ENCODE measurements at regions not wholly inside any gene's neighbourhood (a gene's known extent, or its start where the extent isn't known, plus 50 kb on each side); places are given as distances from the start of the nearest gene placed in this dataset.
"Not testable (repeated sequence)": the region's sequence is repeated elsewhere in the genome, so short reads cannot be mapped to it uniquely, and the experiment has no call there.

GRCh38 chr4:96347582-96347981 is 507.7 kb downstream of the PDHA2 start:
- no peak for DNase-seq
- in situ Hi-C loops (cut with HindIII; ENCODE audit: low pct_ligation_motif_present, low pct_unique_long_range_greater_than_20kb, low sequenced_read_pairs) = no loop called here

- in situ Hi-C loops (cut with HindIII; ENCODE audit: low pct_ligation_motif_present, low pct_unique_long_range_greater_than_20kb, low sequenced_read_pairs) = no loop called here
These were observed 512.2 kb downstream of the PDHA2 start for GRCh38 chr4:96352051-96352517.

DNA sequence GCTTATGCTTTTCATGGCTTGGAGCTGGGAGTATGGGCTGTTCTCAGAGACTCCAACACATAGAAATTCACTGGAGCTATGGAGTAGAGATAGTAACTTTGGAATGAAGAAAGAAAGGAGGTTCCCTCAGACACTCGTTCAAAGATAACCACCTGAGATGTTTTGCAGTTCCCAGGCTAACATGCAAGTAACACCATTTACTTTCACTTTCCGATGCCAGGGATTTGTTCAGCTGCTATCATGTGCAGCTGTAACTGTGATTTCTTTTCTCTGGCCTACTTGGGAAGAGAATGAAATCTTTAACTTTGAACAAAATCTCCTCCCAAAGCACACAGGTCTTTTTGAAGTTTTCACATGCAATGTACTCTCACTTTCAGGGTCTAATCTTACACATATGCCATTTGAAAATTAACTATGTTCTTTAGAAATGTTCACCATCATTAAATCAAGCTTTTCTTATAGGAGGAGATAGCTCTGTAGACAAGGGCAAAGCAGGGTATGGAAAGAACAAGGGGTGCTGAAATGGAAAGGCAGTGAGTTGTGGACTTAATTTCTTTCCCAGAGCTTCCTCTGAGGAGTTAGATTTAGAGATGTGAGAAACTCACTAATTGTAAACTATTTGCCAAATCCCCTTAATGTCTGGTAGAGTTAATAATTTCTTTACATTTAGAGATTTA is 514.3 kb downstream of the PDHA2 start:
- in situ Hi-C loops (cut with HindIII; ENCODE audit: low pct_ligation_motif_present, low pct_unique_long_range_greater_than_20kb, low sequenced_read_pairs) = no loop called here
- peak; percentile 39 for DNase-seq

More at GRCh38 chr4:96352051-96352517, 512.2 kb downstream of the PDHA2 start:
- peak; percentile 33 for DNase-seq

DNA sequence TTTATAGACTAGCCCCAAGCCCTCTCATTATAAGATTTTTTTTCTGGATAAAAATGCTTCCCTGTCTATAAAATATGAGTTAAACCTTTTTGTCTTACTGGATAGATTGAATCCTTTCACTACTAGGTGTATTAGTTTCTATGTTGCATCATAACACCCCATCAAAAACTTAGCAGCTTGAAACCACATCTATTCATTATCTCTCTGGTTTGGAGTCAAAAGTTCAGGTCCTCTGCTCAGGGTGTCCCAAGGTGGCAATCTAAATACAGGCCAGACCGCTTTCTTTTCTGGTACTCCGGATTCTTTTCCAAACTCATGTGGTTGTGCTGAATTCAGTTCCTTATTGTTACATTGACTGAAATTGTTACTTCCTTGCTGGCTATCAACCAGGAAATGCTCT is 515.5 kb downstream of the PDHA2 start:
- in situ Hi-C loops (cut with HindIII; ENCODE audit: low pct_ligation_motif_present, low pct_unique_long_range_greater_than_20kb, low sequenced_read_pairs) = no loop called here
- DNase-seq = no peak

GRCh38 chr4:96356591-96357370 is 516.9 kb downstream of the PDHA2 start:
- in situ Hi-C loops (cut with HindIII; ENCODE audit: low pct_ligation_motif_present, low pct_unique_long_range_greater_than_20kb, low sequenced_read_pairs) = no loop called here

DNA sequence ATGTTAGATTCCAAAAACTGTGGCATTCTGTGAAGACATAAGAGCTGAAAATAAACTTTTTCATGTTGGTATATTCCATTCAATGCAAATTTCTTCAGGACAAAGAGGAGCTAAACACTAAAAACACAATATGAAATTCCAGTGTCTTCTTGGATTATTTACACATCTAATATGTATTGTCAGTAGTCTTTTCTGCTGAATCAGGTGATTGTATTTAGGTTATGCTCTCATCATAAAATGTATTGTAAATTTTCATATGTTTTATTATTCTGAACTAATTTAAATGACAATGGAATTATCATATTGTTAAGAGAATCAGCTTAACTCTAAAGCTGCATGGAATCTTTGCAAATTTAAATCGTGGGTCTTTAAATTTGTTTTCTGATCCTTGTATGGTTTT is 526.7 kb downstream of the PDHA2 start:
- DNase-seq = no peak
- in situ Hi-C loops (cut with HindIII; ENCODE audit: low pct_ligation_motif_present, low pct_unique_long_range_greater_than_20kb, low sequenced_read_pairs) = no loop called here

More at GRCh38 chr4:96356591-96357370, 516.9 kb downstream of the PDHA2 start:
- peak; percentile 33 for DNase-seq

- in situ Hi-C loops (cut with HindIII; ENCODE audit: low pct_ligation_motif_present, low pct_unique_long_range_greater_than_20kb, low sequenced_read_pairs) = no loop called here
- no peak for DNase-seq
These were observed 535.5 kb downstream of the PDHA2 start for GRCh38 chr4:96375367-96375766.

- in situ Hi-C loops (cut with HindIII; ENCODE audit: low pct_ligation_motif_present, low pct_unique_long_range_greater_than_20kb, low sequenced_read_pairs) = no loop called here
- no peak for DNase-seq
These were observed 539.6 kb downstream of the PDHA2 start for GRCh38 chr4:96379524-96379923.

- DNase-seq = no peak
- in situ Hi-C loops (cut with HindIII; ENCODE audit: low pct_ligation_motif_present, low pct_unique_long_range_greater_than_20kb, low sequenced_read_pairs) = no loop called here
These were observed 540.2 kb downstream of the PDHA2 start for GRCh38 chr4:96380106-96380505.

DNA sequence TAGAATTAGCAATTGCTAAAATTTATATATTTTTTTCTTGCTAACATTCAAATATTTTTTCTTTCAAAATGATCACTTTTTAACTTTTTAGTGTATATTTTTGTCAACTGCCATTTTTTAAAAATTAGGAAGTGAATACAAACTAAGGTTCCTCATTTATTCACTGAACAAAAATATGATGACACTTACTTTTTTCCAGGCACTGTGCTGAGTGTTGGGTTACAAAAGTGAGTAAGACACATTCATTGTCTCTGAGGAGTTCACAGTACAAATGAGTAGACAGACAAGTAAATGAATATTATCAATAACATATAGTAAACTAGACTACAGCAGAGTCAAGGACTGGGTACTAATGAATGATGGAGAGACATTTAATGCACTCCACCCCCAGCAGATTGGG is 543.5 kb downstream of the PDHA2 start:
- in situ Hi-C loops (cut with HindIII; ENCODE audit: low pct_ligation_motif_present, low pct_unique_long_range_greater_than_20kb, low sequenced_read_pairs) = no loop called here
- DNase-seq = no peak

- in situ Hi-C loops (cut with HindIII; ENCODE audit: low pct_ligation_motif_present, low pct_unique_long_range_greater_than_20kb, low sequenced_read_pairs) = no loop called here
- DNase-seq = no peak
These were observed 549.9 kb downstream of the PDHA2 start for GRCh38 chr4:96389770-96390169.

- in situ Hi-C loops (cut with HindIII; ENCODE audit: low pct_ligation_motif_present, low pct_unique_long_range_greater_than_20kb, low sequenced_read_pairs) = no loop called here
- no peak for DNase-seq
These were observed 550.5 kb downstream of the PDHA2 start for GRCh38 chr4:96390404-96390803.

DNA sequence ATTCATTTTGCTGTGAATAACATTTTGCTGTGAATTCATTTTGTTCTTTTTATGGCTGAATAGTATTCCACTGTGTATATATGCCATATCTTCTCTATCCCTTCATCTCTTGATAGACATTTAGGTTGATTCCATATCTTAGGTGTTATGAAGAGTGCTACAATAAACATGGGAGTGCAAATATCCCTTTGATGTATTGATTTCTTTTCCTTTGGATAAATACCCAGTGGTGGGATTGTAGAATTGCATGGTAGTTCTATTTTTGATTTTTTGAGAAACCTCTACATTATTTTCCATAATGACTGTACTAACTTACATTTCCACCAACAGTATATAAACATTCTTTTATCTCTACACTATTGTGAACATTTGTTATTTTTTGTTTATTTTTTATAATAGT is 555.9 kb downstream of the PDHA2 start:
- in situ Hi-C loops (cut with HindIII; ENCODE audit: low pct_ligation_motif_present, low pct_unique_long_range_greater_than_20kb, low sequenced_read_pairs) = no loop called here
- DNase-seq = no peak

- in situ Hi-C loops (cut with HindIII; ENCODE audit: low pct_ligation_motif_present, low pct_unique_long_range_greater_than_20kb, low sequenced_read_pairs) = no loop called here
- no peak for DNase-seq
These were observed 566.8 kb downstream of the PDHA2 start for GRCh38 chr4:96406742-96407141.

GRCh38 chr4:96407225-96407624 is 567.3 kb downstream of the PDHA2 start:
- DNase-seq = no peak
- in situ Hi-C loops (cut with HindIII; ENCODE audit: low pct_ligation_motif_present, low pct_unique_long_range_greater_than_20kb, low sequenced_read_pairs) = no loop called here

- in situ Hi-C loops (cut with HindIII; ENCODE audit: low pct_ligation_motif_present, low pct_unique_long_range_greater_than_20kb, low sequenced_read_pairs) = no loop called here
- no peak for DNase-seq
These were observed 568.0 kb downstream of the PDHA2 start for GRCh38 chr4:96407738-96408463.

- in situ Hi-C loops (cut with HindIII; ENCODE audit: low pct_ligation_motif_present, low pct_unique_long_range_greater_than_20kb, low sequenced_read_pairs); DNase-seq: not testable (repeated sequence)
These were observed 575.0 kb downstream of the PDHA2 start for GRCh38 chr4:96414853-96415252.

DNA sequence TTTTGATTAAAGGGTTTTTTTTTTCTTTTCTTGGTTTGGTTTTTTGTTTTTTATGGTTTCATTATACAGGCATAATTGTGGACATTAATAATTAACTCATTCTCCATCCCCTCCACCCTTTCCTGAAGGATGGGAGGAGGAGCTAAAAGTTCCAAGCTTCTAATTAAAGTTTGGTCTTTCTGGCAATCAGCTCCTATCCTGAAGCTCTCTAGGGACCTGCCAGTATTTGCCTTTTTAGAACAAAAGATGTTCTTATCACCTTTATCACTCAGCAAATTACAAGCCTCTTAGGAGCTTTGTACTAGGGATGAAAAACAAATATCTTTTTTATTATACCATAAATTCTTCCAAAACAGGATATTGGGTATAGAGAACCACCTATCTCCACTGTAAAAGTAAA is 589.8 kb downstream of the PDHA2 start:
- in situ Hi-C loops (cut with HindIII; ENCODE audit: low pct_ligation_motif_present, low pct_unique_long_range_greater_than_20kb, low sequenced_read_pairs) = no loop called here
- DNase-seq = no peak

- DNase-seq = no peak
- in situ Hi-C loops (cut with HindIII; ENCODE audit: low pct_ligation_motif_present, low pct_unique_long_range_greater_than_20kb, low sequenced_read_pairs) = no loop called here
These were observed 591.2 kb downstream of the PDHA2 start for GRCh38 chr4:96431094-96431493.
